ENCODE measurements at regions not wholly inside any gene's neighbourhood (a gene's known extent, or its start where the extent isn't known, plus 50 kb on each side); places are given as distances from the start of the nearest gene placed in this dataset.
"Not testable (repeated sequence)": the region's sequence is repeated elsewhere in the genome, so short reads cannot be mapped to it uniquely, and the experiment has no call there.

- no peak for TF ChIP-seq CTCF (IDR thresholded peaks at IDR 0.05; ENCODE audit: extremely low read depth, low read depth, low read length)
- Histone ChIP-seq H3K4me1 (ENCODE audit: insufficient read depth, low read length) (no peaks in the 10 kb centered on the region), H3K4me2 (ENCODE audit: insufficient read depth, low read length) (no peak overlapping the region), H2AFZ (ENCODE audit: low read length) (no peak overlapping the region), H3K4me3 (ENCODE audit: insufficient read depth, low read length) (no peak overlapping the region), H4K20me1 (ENCODE audit: insufficient read depth, low read length) (no peaks in the 10 kb centered on the region), H3K9me3 (ENCODE audit: low read depth, low read length) (no peaks in the 10 kb centered on the region), H3K27me3 (ENCODE audit: insufficient read depth, low read length) (no peaks in the 10 kb centered on the region), H3K79me2 (ENCODE audit: insufficient read depth, low read length) (no peaks in the 10 kb centered on the region), H3K27ac (ENCODE audit: low read depth, low read length) (no peak overlapping the region), H3K36me3 (ENCODE audit: insufficient read depth, low read length) (no peaks in the 10 kb centered on the region)
- DNase-seq (ENCODE audit: insufficient read length, low spot score, missing footprints): no peak
Observed at GRCh38 chr6:145279551-145279950, 455.8 kb downstream of the EPM2A start.

- DNase-seq (ENCODE audit: insufficient read length, low spot score, missing footprints): no peak
- Histone ChIP-seq H3K27ac (ENCODE audit: low read depth, low read length) (no peak overlapping the region), H3K27me3 (ENCODE audit: insufficient read depth, low read length) (no peaks in the 10 kb centered on the region), H3K4me2 (ENCODE audit: insufficient read depth, low read length) (no peak overlapping the region), H3K4me1 (ENCODE audit: insufficient read depth, low read length) (no peaks in the 10 kb centered on the region), H3K4me3 (ENCODE audit: insufficient read depth, low read length) (no peak overlapping the region), H2AFZ (ENCODE audit: low read length) (no peak overlapping the region), H4K20me1 (ENCODE audit: insufficient read depth, low read length) (no peaks in the 10 kb centered on the region), H3K9me3 (ENCODE audit: low read depth, low read length) (no peaks in the 10 kb centered on the region), H3K36me3 (ENCODE audit: insufficient read depth, low read length) (no peaks in the 10 kb centered on the region), H3K79me2 (ENCODE audit: insufficient read depth, low read length) (no peaks in the 10 kb centered on the region)
- no peak for TF ChIP-seq CTCF (IDR thresholded peaks at IDR 0.05; ENCODE audit: extremely low read depth, low read depth, low read length)
Observed at GRCh38 chr6:145279993-145280392, 455.3 kb downstream of the EPM2A start.

- H2AFZ ChIP-seq (ENCODE audit: low read length); H4K20me1 ChIP-seq (ENCODE audit: insufficient read depth, low read length): not testable (repeated sequence)
Observed at GRCh38 chr6:145283209-145283608, 452.1 kb downstream of the EPM2A start.

GRCh38 chr6:145283856-145284255 is 451.5 kb downstream of the EPM2A start:
- no peaks in the 10 kb centered on the region for H3K79me2 ChIP-seq (ENCODE audit: insufficient read depth, low read length)
- TF ChIP-seq CTCF (IDR thresholded peaks at IDR 0.05; ENCODE audit: extremely low read depth, low read depth, low read length): no peak
- H3K27ac ChIP-seq (ENCODE audit: low read depth, low read length): no peak overlapping the region
- no peaks in the 10 kb centered on the region for H4K20me1 ChIP-seq (ENCODE audit: insufficient read depth, low read length)
- no peak overlapping the region for H3K4me3 ChIP-seq (ENCODE audit: insufficient read depth, low read length)
- no peaks in the 10 kb centered on the region for H3K9me3 ChIP-seq (ENCODE audit: low read depth, low read length)
- DNase-seq (ENCODE audit: insufficient read length, low spot score, missing footprints): no peak
- H3K4me2 ChIP-seq (ENCODE audit: insufficient read depth, low read length): no peak overlapping the region
- no peak overlapping the region for H2AFZ ChIP-seq (ENCODE audit: low read length)
- no peaks in the 10 kb centered on the region for H3K4me1 ChIP-seq (ENCODE audit: insufficient read depth, low read length)
- H3K27me3 ChIP-seq (ENCODE audit: insufficient read depth, low read length): no peaks in the 10 kb centered on the region
- no peaks in the 10 kb centered on the region for H3K36me3 ChIP-seq (ENCODE audit: insufficient read depth, low read length)

More at GRCh38 chr6:145283209-145283608, 452.1 kb downstream of the EPM2A start:
- H3K36me3 ChIP-seq (ENCODE audit: insufficient read depth, low read length); H3K27ac ChIP-seq (ENCODE audit: low read depth, low read length); H3K27me3 ChIP-seq (ENCODE audit: insufficient read depth, low read length); H3K79me2 ChIP-seq (ENCODE audit: insufficient read depth, low read length); H3K4me3 ChIP-seq (ENCODE audit: insufficient read depth, low read length); H3K9me3 ChIP-seq (ENCODE audit: low read depth, low read length); H3K4me2 ChIP-seq (ENCODE audit: insufficient read depth, low read length); H3K4me1 ChIP-seq (ENCODE audit: insufficient read depth, low read length): not testable (repeated sequence)
- DNase-seq (ENCODE audit: insufficient read length, low spot score, missing footprints): peak; percentile 6

All from osteoblast (primary cell).